SK-N-SH (cell line): ENCODE measurements at regions not wholly inside any gene's neighbourhood (a gene's known extent, or its start where the extent isn't known, plus 50 kb on each side); places are given as distances from the start of the nearest gene placed in this dataset.

Experiments used
- CTCF ChIA-PET: fragments of 300-600, 350-600 bp; formaldehyde crosslinking; extraction: SDS; loops from one replicate; lab custom pipeline; 2021; lab: Yijun Ruan, JAX
- POLR2A ChIA-PET: fragments of 350-600 bp; sonication (Branson Sonifier 250); formaldehyde crosslinking; extraction: SDS; loops from one replicate; lab custom pipeline; 2020; ENCODE audit warnings: antibody characterized with exemption, inconsistent platforms; lab: Yijun Ruan, JAX
- DNase-seq: peaks from one replicate; pipeline ENCODE4 v3.0.0; 2012
- H2AFZ ChIP-seq: fragments of 200-600 bp; sonication (generic); 2 replicates; pipeline ENCODE4 v1.8.1; 2016; ENCODE audit warnings: antibody characterized with exemption, mild to moderate bottlenecking, low read depth
- H3F3A ChIP-seq: fragments of 200-600 bp; sonication (generic); replicated peaks from 2 replicates; pipeline ENCODE3; 2016; ENCODE audit warnings: antibody characterized with exemption, mild to moderate bottlenecking; ENCODE audit not compliant: insufficient read depth
- H3K27ac ChIP-seq, 2 experiments: fragments of 200-500 bp in 1 of 2; fragments of 200-600 bp in 1 of 2; sonication (Bioruptor generic) in 1 of 2; sonication (generic), shearing (Covaris generic) in 1 of 2; 2 replicates each; pipeline versions ENCODE4 v1.5.1 to v1.6.1; 2014 to 2016; ENCODE audit warnings: low read depth in 2 of 2, inconsistent platforms in 1 of 2, low read length in 1 of 2, mild to moderate bottlenecking in 1 of 2, mixed read lengths in 1 of 2
- H3K27me3 ChIP-seq: fragments of 200-600 bp; sonication (generic), shearing (Covaris generic); 2 replicates; pipeline ENCODE4 v1.6.1; 2016; ENCODE audit warnings: mixed run types; ENCODE audit not compliant: insufficient read depth
- H3K36me3 ChIP-seq, 2 experiments: fragments of 200-500 bp in 1 of 2; fragments of 200-600 bp in 1 of 2; sonication (Bioruptor generic) in 1 of 2; sonication (generic) in 1 of 2; replicated peaks in 1 of 2; 2 replicates each; pipeline versions ENCODE3 to v1.5.1; 2014 to 2016; ENCODE audit warnings: low read length in 1 of 2, mild to moderate bottlenecking in 1 of 2; ENCODE audit not compliant: insufficient read depth in 2 of 2, control insufficient read depth in 1 of 2
- H3K4me1 ChIP-seq, 2 experiments: fragments of 200-500 bp in 1 of 2; fragments of 200-600 bp in 1 of 2; sonication (Bioruptor generic) in 1 of 2; sonication (generic), shearing (Covaris generic) in 1 of 2; 2 replicates each; pipeline versions ENCODE4 v1.5.1 to v1.6.1; 2014 to 2016; ENCODE audit warnings: low read depth in 1 of 2, low read length in 1 of 2, mixed run types in 1 of 2; ENCODE audit not compliant: insufficient read depth in 2 of 2, control insufficient read depth in 1 of 2
- H3K4me2 ChIP-seq: fragments of 200-600 bp; sonication (generic), shearing (Covaris generic); 2 replicates; pipeline ENCODE4 v1.6.1; 2017; ENCODE audit warnings: mixed run types
- H3K4me3 ChIP-seq, 2 experiments: fragments of 200-500 bp in 1 of 2; fragments of 200-600 bp in 1 of 2; sonication (Bioruptor generic) in 1 of 2; sonication (generic), shearing (Covaris generic) in 1 of 2; 2 replicates each; pipeline versions ENCODE4 v1.5.1 to v1.8.1; 2014 to 2016; ENCODE audit warnings: low read depth in 2 of 2, inconsistent platforms in 1 of 2, low read length in 1 of 2, mild to moderate bottlenecking in 1 of 2, mixed read lengths in 1 of 2, moderate library complexity in 1 of 2
- H3K79me2 ChIP-seq: fragments of 200-600 bp; sonication (generic); 2 replicates; pipeline ENCODE4 v1.8.1; 2017; ENCODE audit warnings: mild to moderate bottlenecking; ENCODE audit not compliant: insufficient read depth
- H3K9ac ChIP-seq: fragments of 200-600 bp; sonication (generic); 2 replicates; pipeline ENCODE4 v1.6.1; 2017; ENCODE audit warnings: mixed run types
- H3K9me2 ChIP-seq: fragments of 200-600 bp; sonication (generic); 2 replicates; pipeline ENCODE4 v1.6.1; 2017; ENCODE audit warnings: mixed run types
- H3K9me3 ChIP-seq: fragments of 200-600 bp; sonication (generic); 2 replicates; pipeline ENCODE4 v1.6.1; 2017; ENCODE audit warnings: mixed run types, mild to moderate bottlenecking, moderate library complexity
- H4K20me1 ChIP-seq: fragments of 200-600 bp; sonication (generic); 2 replicates; pipeline ENCODE4 v1.6.1; 2017; ENCODE audit warnings: mild to moderate bottlenecking, mixed run types; ENCODE audit not compliant: insufficient read depth
- ELF1 ChIP-seq: IDR thresholded peaks from 2 replicates; pipeline ENCODE4 v1.4.0; 2012
- FOSL2 ChIP-seq: IDR thresholded peaks from 2 replicates; pipeline ENCODE4 v1.4.0; 2012; ENCODE audit warnings: low read depth, mild to moderate bottlenecking, moderate library complexity, borderline replicate concordance
- FOXJ3 ChIP-seq: sonication (generic); formaldehyde crosslinking; IDR thresholded peaks from 2 replicates; pipeline ENCODE4 v1.5.1; 2020; ENCODE audit warnings: mild to moderate bottlenecking, missing genetic modification reagents
- FOXM1 ChIP-seq: IDR thresholded peaks from 2 replicates; pipeline ENCODE4 v1.4.0; 2012; ENCODE audit warnings: low read depth, mild to moderate bottlenecking
- GATA2 ChIP-seq: sonication (generic); formaldehyde crosslinking; IDR thresholded peaks from 2 replicates; pipeline ENCODE4 v1.5.0; 2020; ENCODE audit warnings: mild to moderate bottlenecking, missing genetic modification reagents
- JUND ChIP-seq: IDR thresholded peaks from 2 replicates; pipeline ENCODE4 v1.4.0; 2012
- MAX ChIP-seq: IDR thresholded peaks from 2 replicates; pipeline ENCODE4 v1.4.0; 2012; ENCODE audit warnings: low read depth
- MEF2A ChIP-seq: IDR thresholded peaks from 2 replicates; pipeline ENCODE4 v1.4.0; 2012; ENCODE audit warnings: low read depth, borderline replicate concordance
- MXI1 ChIP-seq: IDR thresholded peaks from 2 replicates; pipeline ENCODE4 v1.6.1; 2012; ENCODE audit warnings: mild to moderate bottlenecking, low read depth, low read length, improper control_type of control experiment
- PBX3 ChIP-seq: IDR thresholded peaks from 2 replicates; pipeline ENCODE4; 2012
- POLR2AphosphoS5 ChIP-seq: IDR thresholded peaks from 2 replicates; pipeline ENCODE4 v1.6.1; 2012; ENCODE audit warnings: low read depth, low read length
- RCOR1 ChIP-seq: fragments of 150-350 bp; IDR thresholded peaks from 2 replicates; pipeline ENCODE4 v1.6.1; 2017; ENCODE audit warnings: antibody characterized with exemption, low read length
- REST ChIP-seq: IDR thresholded peaks from 2 replicates; pipeline ENCODE4 v1.6.1; 2012; ENCODE audit warnings: mild to moderate bottlenecking, low read depth, low read length, moderate library complexity
- RFX5 ChIP-seq: IDR thresholded peaks from 2 replicates; pipeline ENCODE4 v1.6.1; 2012; ENCODE audit warnings: mild to moderate bottlenecking, improper control_type of control experiment, low read length
- RXRA ChIP-seq: IDR thresholded peaks from 2 replicates; pipeline ENCODE4 v1.4.0; 2012; ENCODE audit warnings: low read depth, mild to moderate bottlenecking, borderline replicate concordance
- SIN3A ChIP-seq: IDR thresholded peaks from 2 replicates; pipeline ENCODE4 v1.6.1; 2012; ENCODE audit warnings: low read depth, mild to moderate bottlenecking, low read length, moderate library complexity, borderline replicate concordance
- TAF1 ChIP-seq: IDR thresholded peaks from 2 replicates; pipeline ENCODE4 v1.6.1; 2012; ENCODE audit warnings: low read depth, mild to moderate bottlenecking, low read length, moderate library complexity, borderline replicate concordance
- TEAD4 ChIP-seq: IDR thresholded peaks from 2 replicates; pipeline ENCODE4 v1.4.0; 2012; ENCODE audit warnings: mild to moderate bottlenecking, borderline replicate concordance; ENCODE audit not compliant: insufficient read depth
- USF1 ChIP-seq: IDR thresholded peaks from 2 replicates; pipeline ENCODE4 v1.4.0; 2012; ENCODE audit warnings: low read depth, borderline replicate concordance
- USF2 ChIP-seq: fragments of 150-350 bp; IDR thresholded peaks from 2 replicates; pipeline ENCODE4 v1.6.1; 2017; ENCODE audit warnings: antibody characterized with exemption, low read length, low read depth, borderline replicate concordance
- WGBS: methylation state at CpG from one replicate; pipeline ENCODE4 v1.1.6; 2017; ENCODE audit warnings: low lambda C conversion rate; 5-methylcytosine and 5-hydroxymethylcytosine counted together

- TF ChIP-seq TAF1 = no peak
- no peak for TF ChIP-seq MEF2A
- TF ChIP-seq FOXJ3 (CRISPR knock-in tag) = no peak
- TF ChIP-seq USF2 = no peak
- TF ChIP-seq MAX = no peak
- no peak for TF ChIP-seq TEAD4
- no peak for TF ChIP-seq SIN3A
- TF ChIP-seq USF1 = no peak
- TF ChIP-seq JUND = no peak
- no peak for TF ChIP-seq RFX5
- no peak for TF ChIP-seq FOXM1
- TF ChIP-seq RCOR1 = no peak
- TF ChIP-seq FOSL2 = no peak
- no peak for TF ChIP-seq GATA2 (CRISPR knock-in tag)
- TF ChIP-seq POLR2AphosphoS5 = no peak
- no peak for TF ChIP-seq MXI1
- no peak for TF ChIP-seq PBX3
- no peak for TF ChIP-seq RXRA
- TF ChIP-seq REST = no peak
- TF ChIP-seq ELF1 = no peak
- no peak for DNase-seq
- no peaks in the 10 kb centered on the region for H3K4me1 ChIP-seq
- H3K4me2 ChIP-seq = no peak overlapping the region
- H3K79me2 ChIP-seq = no peaks in the 10 kb centered on the region
- POLR2A ChIA-PET = no interaction called here
- no peaks in the 10 kb centered on the region for H3F3A ChIP-seq
- no peaks in the 10 kb centered on the region for H3K9me2 ChIP-seq
- no peaks in the 10 kb centered on the region for H3K36me3 ChIP-seq
- 34% methylated on average over 4 of the region's 4 CpGs for WGBS
- H3K9ac ChIP-seq = no peak overlapping the region
- H3K9me3 ChIP-seq = no peaks in the 10 kb centered on the region
- H3K27me3 ChIP-seq = peaks cover 6% of the 10 kb centered on the region; the same call in 1 of the 2 replicates
- H4K20me1 ChIP-seq = no peaks in the 10 kb centered on the region
- H3K4me3 ChIP-seq = no peak overlapping the region
- no peak overlapping the region for H3K27ac ChIP-seq
- CTCF ChIA-PET = no interaction called here
- no peak overlapping the region for H2AFZ ChIP-seq
Measured at GRCh38 chr2:120550282-120550681, 185.4 kb upstream of the GLI2 start.
